GM12891 (cell line): ENCODE measurements at regions not wholly inside any gene's neighbourhood (a gene's known extent, or its start where the extent isn't known, plus 50 kb on each side); places are given as distances from the start of the nearest gene placed in this dataset.

Experiments used
- POLR2A ChIP-seq: IDR thresholded peaks from 2 replicates; pipeline ENCODE4 v1.6.1; 2011; ENCODE audit warnings: low read depth, low read length, control low read depth
- POLR2AphosphoS5 ChIP-seq: IDR thresholded peaks from 2 replicates; pipeline ENCODE4 v1.6.1; 2011; ENCODE audit warnings: low read depth, low read length, control low read depth
- POU2F2 ChIP-seq: IDR thresholded peaks from 2 replicates; pipeline ENCODE4 v1.6.1; 2011; ENCODE audit warnings: low read depth, mild to moderate bottlenecking, control low read depth, low read length, moderate library complexity
- SPI1 ChIP-seq: IDR thresholded peaks from 2 replicates; pipeline ENCODE4 v1.6.1; 2011; ENCODE audit warnings: low read depth, low read length, control low read depth
- TAF1 ChIP-seq: IDR thresholded peaks from 2 replicates; pipeline ENCODE4 v1.6.1; 2011; ENCODE audit warnings: low read depth, low read length, control low read depth

- TF ChIP-seq POLR2A, result no peak
- no peak for TF ChIP-seq POLR2AphosphoS5
- no peak for TF ChIP-seq TAF1
- no peak for TF ChIP-seq SPI1
- no peak for TF ChIP-seq POU2F2
Measured at GRCh38 chr18:78836838-78837237, 142.8 kb upstream of the SALL3 start.
